Gastroesophageal sphincter (tissue), 3 donors: ENCODE measurements at regions not wholly inside any gene's neighbourhood (a gene's known extent, or its start where the extent isn't known, plus 50 kb on each side); places are given as distances from the start of the nearest gene placed in this dataset.

ENCODE experiments used
- CTCF ChIP-seq, 4 experiments: fragments of 200-600 bp in 2 of 4; fragments of 450-650 bp in 2 of 4; sonication (generic) in 1 of 4; IDR thresholded peaks; one replicate each; pipeline ENCODE4 v1.5.1; 2017 to 2019; ENCODE audit warnings: antibody characterized with exemption in 4 of 4, mild to moderate bottlenecking in 2 of 4, moderate library complexity in 2 of 4
- EP300 ChIP-seq: sonication (generic); formaldehyde crosslinking; IDR thresholded peaks from one replicate; pipeline ENCODE4 v1.6.1; 2017; ENCODE audit warnings: antibody characterized with exemption, mild to moderate bottlenecking

DNA sequence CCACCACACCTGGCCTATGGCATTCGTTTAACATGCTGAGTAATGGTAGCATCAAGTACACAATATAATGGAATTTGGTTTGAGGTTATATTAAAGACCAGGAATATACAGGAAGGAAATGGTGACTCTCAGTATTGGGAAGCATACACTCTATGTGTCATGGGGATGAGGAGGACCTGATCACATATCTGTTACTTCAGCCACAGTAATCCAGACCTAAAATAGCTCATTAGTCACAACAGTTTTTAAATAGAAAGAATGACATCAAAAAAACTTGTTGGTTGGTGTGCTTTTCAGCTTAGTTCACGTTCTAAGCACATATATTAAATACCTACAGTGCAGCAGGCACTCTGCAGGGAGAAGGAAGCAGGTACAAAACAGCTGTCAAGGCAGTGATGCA lies 52.5 kb upstream of the ATP2C1 start:
- TF ChIP-seq CTCF (IDR thresholded peaks at IDR 0.05) = no peak
- no peak for TF ChIP-seq EP300
